ENCODE measurements at regions not wholly inside any gene's neighbourhood (a gene's known extent, or its start where the extent isn't known, plus 50 kb on each side); places are given as distances from the start of the nearest gene placed in this dataset.

DNA sequence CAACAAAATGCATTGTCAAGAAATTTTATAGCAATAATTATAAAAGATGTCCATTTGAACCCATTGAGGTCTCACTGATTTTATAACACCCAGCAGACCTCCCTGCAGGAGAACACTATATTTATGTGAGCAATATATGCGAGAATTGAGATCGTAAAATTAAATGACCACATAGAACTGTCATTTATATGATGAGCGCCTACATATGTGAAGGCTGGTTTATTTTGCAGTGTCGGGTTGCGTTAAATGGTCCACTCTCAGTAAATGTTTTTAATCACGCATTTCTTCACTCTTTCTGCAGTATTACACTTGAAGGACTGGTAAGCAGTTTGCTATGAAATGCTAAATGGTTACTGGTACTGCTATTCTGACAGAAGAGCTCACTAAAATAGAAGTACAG is 408.5 kb upstream of the AGTR1 start:
- no peak for TF ChIP-seq EZH2phosphoT487 (conservative IDR thresholded peaks at IDR 0.05; ENCODE audit: low read length)
- TF ChIP-seq, protein P1, sequence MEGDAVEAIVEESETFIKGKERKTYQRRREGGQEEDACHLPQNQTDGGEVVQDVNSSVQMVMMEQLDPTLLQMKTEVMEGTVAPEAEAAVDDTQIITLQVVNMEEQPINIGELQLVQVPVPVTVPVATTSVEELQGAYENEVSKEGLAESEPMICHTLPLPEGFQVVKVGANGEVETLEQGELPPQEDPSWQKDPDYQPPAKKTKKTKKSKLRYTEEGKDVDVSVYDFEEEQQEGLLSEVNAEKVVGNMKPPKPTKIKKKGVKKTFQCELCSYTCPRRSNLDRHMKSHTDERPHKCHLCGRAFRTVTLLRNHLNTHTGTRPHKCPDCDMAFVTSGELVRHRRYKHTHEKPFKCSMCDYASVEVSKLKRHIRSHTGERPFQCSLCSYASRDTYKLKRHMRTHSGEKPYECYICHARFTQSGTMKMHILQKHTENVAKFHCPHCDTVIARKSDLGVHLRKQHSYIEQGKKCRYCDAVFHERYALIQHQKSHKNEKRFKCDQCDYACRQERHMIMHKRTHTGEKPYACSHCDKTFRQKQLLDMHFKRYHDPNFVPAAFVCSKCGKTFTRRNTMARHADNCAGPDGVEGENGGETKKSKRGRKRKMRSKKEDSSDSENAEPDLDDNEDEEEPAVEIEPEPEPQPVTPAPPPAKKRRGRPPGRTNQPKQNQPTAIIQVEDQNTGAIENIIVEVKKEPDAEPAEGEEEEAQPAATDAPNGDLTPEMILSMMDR (IDR thresholded peaks at IDR 0.05; ENCODE audit: insufficient read depth, low read length, poor library complexity, severe bottlenecking): no peak

DNA sequence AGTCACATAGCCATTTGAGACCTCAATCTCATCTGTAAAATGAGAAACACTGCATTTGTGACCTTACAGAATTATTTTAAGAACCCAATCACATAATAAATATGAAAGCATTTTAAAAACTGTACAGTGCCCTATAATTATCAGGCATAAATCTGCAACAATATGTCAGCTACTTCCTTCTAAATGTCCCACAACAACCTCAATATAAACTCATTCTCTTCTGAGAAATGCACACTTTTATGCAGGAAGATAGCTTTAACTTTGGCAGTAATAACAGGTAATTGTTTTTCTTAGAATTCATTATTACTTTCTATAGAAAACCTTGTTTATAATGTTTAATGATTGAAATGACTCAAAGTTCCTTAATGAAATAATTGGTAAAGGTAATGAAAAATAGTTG is 400.7 kb upstream of the AGTR1 start:
- Histone ChIP-seq H3K27me3 (ENCODE audit: low read length) (no peaks in the 10 kb centered on the region), H3K27ac (ENCODE audit: low read depth, low read length) (no peak overlapping the region), H3K4me3 (ENCODE audit: insufficient read depth, low read length, poor library complexity, severe bottlenecking) (no peak overlapping the region), H3K36me3 (ENCODE audit: low read length) (no peaks in the 10 kb centered on the region), H3K4me2 (ENCODE audit: low read depth, low read length, poor library complexity, severe bottlenecking) (no peak overlapping the region), H3K9me3 (ENCODE audit: insufficient read depth, low read length) (no peaks in the 10 kb centered on the region), H3K9me2 (replicated peaks; ENCODE audit: insufficient read depth, low read length) (no peaks in the 10 kb centered on the region), H2AFZ (ENCODE audit: low read depth, low read length, severe bottlenecking) (no peak overlapping the region), H4K20me1 (ENCODE audit: low read depth, low read length) (no peaks in the 10 kb centered on the region), H3K9ac (ENCODE audit: low read length) (no peak overlapping the region), H3K79me2 (ENCODE audit: insufficient read depth, low read length) (no peaks in the 10 kb centered on the region), H3F3A (ENCODE audit: insufficient read depth) (no peaks in the 10 kb centered on the region)
- TF ChIP-seq EZH2phosphoT487 (conservative IDR thresholded peaks at IDR 0.05; ENCODE audit: low read length): no peak
- TF ChIP-seq, protein P1 (IDR thresholded peaks at IDR 0.05; ENCODE audit: insufficient read depth, low read length, poor library complexity, severe bottlenecking): no peak

More for the DNA sequence above, 408.5 kb upstream of the AGTR1 start:
- H3K36me3 ChIP-seq (ENCODE audit: low read length): no peaks in the 10 kb centered on the region
- no peak overlapping the region for H3K27ac ChIP-seq (ENCODE audit: low read depth, low read length)
- no peak overlapping the region for H2AFZ ChIP-seq (ENCODE audit: low read depth, low read length, severe bottlenecking)
- no peak overlapping the region for H3K9ac ChIP-seq (ENCODE audit: low read length)
- no peaks in the 10 kb centered on the region for H3K9me3 ChIP-seq (ENCODE audit: insufficient read depth, low read length)
- H3K9me2 ChIP-seq (replicated peaks; ENCODE audit: insufficient read depth, low read length): no peaks in the 10 kb centered on the region
- no peaks in the 10 kb centered on the region for H3K79me2 ChIP-seq (ENCODE audit: insufficient read depth, low read length)
- H3K27me3 ChIP-seq (ENCODE audit: low read length): no peaks in the 10 kb centered on the region
- H4K20me1 ChIP-seq (ENCODE audit: low read depth, low read length): no peaks in the 10 kb centered on the region
- no peaks in the 10 kb centered on the region for H3F3A ChIP-seq (ENCODE audit: insufficient read depth)
- no peak overlapping the region for H3K4me3 ChIP-seq (ENCODE audit: insufficient read depth, low read length, poor library complexity, severe bottlenecking)
- H3K4me2 ChIP-seq (ENCODE audit: low read depth, low read length, poor library complexity, severe bottlenecking): no peak overlapping the region

DNA sequence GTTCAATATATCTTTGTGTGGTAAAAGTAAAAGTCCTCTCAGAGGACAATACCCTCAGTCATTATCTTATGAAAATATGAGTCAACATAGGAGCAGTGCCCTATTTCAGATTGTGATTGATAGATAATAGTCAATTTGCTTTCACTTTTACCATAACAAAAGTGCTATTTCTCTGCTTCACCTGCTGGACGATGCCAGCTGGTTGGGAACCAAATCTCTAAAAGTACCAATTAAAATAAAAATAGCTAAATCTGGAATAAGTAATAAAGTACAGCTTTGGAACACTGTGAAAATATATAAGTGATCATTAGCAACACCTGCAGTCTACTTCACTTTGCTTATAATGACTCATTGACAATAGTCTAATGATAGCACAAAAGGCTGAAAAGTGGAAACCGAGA is 390.3 kb upstream of the AGTR1 start:
- Histone ChIP-seq H2AFZ (ENCODE audit: low read depth, low read length, severe bottlenecking) (no peak overlapping the region), H3K4me3 (ENCODE audit: insufficient read depth, low read length, poor library complexity, severe bottlenecking) (no peak overlapping the region), H3K27me3 (ENCODE audit: low read length) (no peaks in the 10 kb centered on the region), H3K9me3 (ENCODE audit: insufficient read depth, low read length) (no peaks in the 10 kb centered on the region), H3F3A (ENCODE audit: insufficient read depth) (no peaks in the 10 kb centered on the region), H3K27ac (ENCODE audit: low read depth, low read length) (no peak overlapping the region), H3K9ac (ENCODE audit: low read length) (no peak overlapping the region), H4K20me1 (ENCODE audit: low read depth, low read length) (no peaks in the 10 kb centered on the region), H3K9me2 (replicated peaks; ENCODE audit: insufficient read depth, low read length) (no peaks in the 10 kb centered on the region), H3K36me3 (ENCODE audit: low read length) (no peaks in the 10 kb centered on the region), H3K79me2 (ENCODE audit: insufficient read depth, low read length) (no peaks in the 10 kb centered on the region), H3K4me2 (ENCODE audit: low read depth, low read length, poor library complexity, severe bottlenecking) (no peak overlapping the region)
- TF ChIP-seq, protein P1 (IDR thresholded peaks at IDR 0.05; ENCODE audit: insufficient read depth, low read length, poor library complexity, severe bottlenecking): no peak
- no peak for TF ChIP-seq EZH2phosphoT487 (conservative IDR thresholded peaks at IDR 0.05; ENCODE audit: low read length)
